IMR-90 (cell line): ENCODE measurements at regions not wholly inside any gene's neighbourhood (a gene's known extent, or its start where the extent isn't known, plus 50 kb on each side); places are given as distances from the start of the nearest gene placed in this dataset.

Experiments
- ATAC-seq: fragments of 200-7000 bp; cut with Tn5 transposase; 2 replicates; pipeline ENCODE4 v1.9.1; 2020; ENCODE audit warnings: low read depth, mild to moderate bottlenecking, moderate library complexity
- BruUV-seq: library from RNA; stranded (reverse); fragments of 400-500 nt; replicated peaks from 2 replicates; lab custom pipeline; 2021; lab: Mats Ljungman, UMichigan
- CTCF ChIA-PET: fragments of 300-600 bp; formaldehyde crosslinking; extraction: SDS; loops from one replicate; lab custom pipeline; 2021; ENCODE audit warnings: antibody characterized with exemption; lab: Yijun Ruan, JAX
- POLR2A ChIA-PET: fragments of 300-600 bp; sonication (Branson Sonifier 250); formaldehyde crosslinking; loops from one replicate; lab custom pipeline; 2022; ENCODE audit warnings: antibody characterized with exemption; ENCODE audit not compliant: unreplicated experiment; lab: Charles Lee
- DNase-seq: peaks from one replicate; pipeline ENCODE4 v3.0.0; 2013
- H2AFZ ChIP-seq: replicated peaks from 2 replicates; pipeline ENCODE3; 2013; ENCODE audit warnings: low read length, mild to moderate bottlenecking; ENCODE audit not compliant: poor library complexity
- H2AK5ac ChIP-seq: 2 replicates; pipeline ENCODE4 v1.6.1; 2013; ENCODE audit warnings: low read depth, low read length, inconsistent platforms
- H2AK9ac ChIP-seq: replicated peaks from 2 replicates; pipeline ENCODE3; 2013; ENCODE audit warnings: mild to moderate bottlenecking, low read depth, low read length, moderate library complexity; ENCODE audit not compliant: poor library complexity
- H2BK120ac ChIP-seq: 2 replicates; pipeline ENCODE4 v1.6.1; 2013; ENCODE audit warnings: low read depth, low read length, inconsistent platforms
- H2BK15ac ChIP-seq: 3 replicates; pipeline ENCODE4 v1.6.1; 2013; ENCODE audit warnings: low read depth, low read length, inconsistent platforms
- H2BK20ac ChIP-seq: 2 replicates; pipeline ENCODE4 v1.6.1; 2013; ENCODE audit warnings: low read depth, mild to moderate bottlenecking, inconsistent platforms, low read length, moderate library complexity
- H2BK5ac ChIP-seq: 2 replicates; pipeline ENCODE4 v1.6.1; 2013; ENCODE audit warnings: mild to moderate bottlenecking, low read depth, low read length, inconsistent platforms; ENCODE audit not compliant: poor library complexity, severe bottlenecking
- H3K14ac ChIP-seq: replicated peaks from 2 replicates; pipeline ENCODE4 v1.6.1; 2013; ENCODE audit warnings: low read depth, low read length, inconsistent platforms
- H3K18ac ChIP-seq: 2 replicates; pipeline ENCODE4 v1.6.1; 2013; ENCODE audit warnings: low read depth, low read length, control low read depth
- H3K23ac ChIP-seq: 2 replicates; pipeline ENCODE4 v1.6.1; 2013; ENCODE audit warnings: low read depth, low read length, inconsistent platforms
- H3K27ac ChIP-seq: 2 replicates; pipeline ENCODE4 v1.5.1; 2013; ENCODE audit warnings: mild to moderate bottlenecking, control low read depth, low read length; ENCODE audit not compliant: insufficient read depth
- H3K27me3 ChIP-seq: 2 replicates; pipeline ENCODE4 v1.6.1; 2013; ENCODE audit warnings: low read length; ENCODE audit not compliant: control insufficient read depth, insufficient read depth
- H3K36me3 ChIP-seq: 2 replicates; pipeline ENCODE4 v1.6.1; 2013; ENCODE audit warnings: low read length, mixed read lengths; ENCODE audit not compliant: control insufficient read depth, insufficient read depth
- H3K4ac ChIP-seq: 2 replicates; pipeline ENCODE4 v1.6.1; 2013; ENCODE audit warnings: low read depth, low read length, inconsistent platforms
- H3K4me1 ChIP-seq: 2 replicates; pipeline ENCODE4 v1.6.1; 2013; ENCODE audit warnings: low read length, mixed read lengths; ENCODE audit not compliant: control insufficient read depth, insufficient read depth
- H3K4me2 ChIP-seq: 2 replicates; pipeline ENCODE4 v1.6.1; 2013; ENCODE audit warnings: low read depth, mild to moderate bottlenecking, control low read depth, low read length, moderate library complexity
- H3K4me3 ChIP-seq: 2 replicates; pipeline ENCODE4 v1.5.1; 2013; ENCODE audit warnings: low read depth, mild to moderate bottlenecking, control low read depth, low read length, moderate library complexity; ENCODE audit not compliant: insufficient read depth
- H3K56ac ChIP-seq: 2 replicates; pipeline ENCODE4 v1.6.1; 2013; ENCODE audit warnings: low read length, inconsistent platforms; ENCODE audit not compliant: insufficient read depth; ENCODE audit errors: extremely low read depth
- H3K79me1 ChIP-seq, 2 experiments: 2 replicates each; pipeline ENCODE4 v1.6.1; 2013; ENCODE audit warnings: low read length in 2 of 2, inconsistent platforms in 1 of 2, low read depth in 1 of 2
- H3K9ac ChIP-seq: 2 replicates; pipeline ENCODE4 v1.6.1; 2013; ENCODE audit warnings: low read depth, low read length, control low read depth
- H3K9me1 ChIP-seq: 2 replicates; pipeline ENCODE4 v1.6.1; 2013; ENCODE audit warnings: low read length, inconsistent platforms; ENCODE audit not compliant: insufficient read depth
- H3K9me3 ChIP-seq: 2 replicates; pipeline ENCODE4 v1.6.1; 2013; ENCODE audit warnings: low read length; ENCODE audit not compliant: control insufficient read depth, insufficient read depth
- H4K20me1 ChIP-seq: 2 replicates; pipeline ENCODE4 v1.6.1; 2013; ENCODE audit warnings: low read length, inconsistent platforms; ENCODE audit not compliant: insufficient read depth
- H4K5ac ChIP-seq: 2 replicates; pipeline ENCODE4 v1.6.1; 2013; ENCODE audit warnings: mild to moderate bottlenecking, low read depth, low read length, control low read depth
- H4K8ac ChIP-seq, 2 experiments: 2 replicates each; pipeline ENCODE4 v1.6.1; 2013; ENCODE audit warnings: low read depth in 2 of 2, low read length in 2 of 2, control low read depth in 1 of 2, inconsistent platforms in 1 of 2
- H4K91ac ChIP-seq: 2 replicates; pipeline ENCODE4 v1.6.1; 2013; ENCODE audit warnings: low read depth, low read length, inconsistent platforms; ENCODE audit not compliant: insufficient read depth
- BHLHE40 ChIP-seq: fragments of 150-350 bp; IDR thresholded peaks from 2 replicates; pipeline ENCODE4 v1.6.1; 2016; ENCODE audit warnings: mild to moderate bottlenecking, low read depth, low read length
- CEBPB ChIP-seq: IDR thresholded peaks from 2 replicates; pipeline ENCODE4 v1.6.1; 2012; ENCODE audit warnings: low read depth, low read length, improper control_type of control experiment
- CHD1 ChIP-seq: IDR thresholded peaks from 2 replicates; pipeline ENCODE4 v1.6.1; 2012; ENCODE audit warnings: low read depth, low read length, improper control_type of control experiment
- CTCF ChIP-seq: conservative IDR thresholded peaks from 2 replicates; pipeline ENCODE4 v1.5.1; 2012; ENCODE audit warnings: mild to moderate bottlenecking, low read depth, low read length, improper control_type of control experiment
- FOS ChIP-seq: fragments of 150-350 bp; IDR thresholded peaks from 2 replicates; pipeline ENCODE4 v1.6.1; 2016; ENCODE audit warnings: low read depth, low read length
- MAFK ChIP-seq: IDR thresholded peaks from 2 replicates; pipeline ENCODE4 v1.6.1; 2012; ENCODE audit warnings: low read depth, low read length, improper control_type of control experiment
- MAZ ChIP-seq: IDR thresholded peaks from 2 replicates; pipeline ENCODE4 v1.6.1; 2012; ENCODE audit warnings: low read depth, mild to moderate bottlenecking, low read length, improper control_type of control experiment, moderate library complexity, borderline replicate concordance
- MXI1 ChIP-seq: IDR thresholded peaks from 2 replicates; pipeline ENCODE4 v1.6.1; 2012; ENCODE audit warnings: low read depth, mild to moderate bottlenecking, low read length, moderate library complexity, borderline replicate concordance
- NFE2L2 ChIP-seq: fragments of 150-350 bp; IDR thresholded peaks from 2 replicates; pipeline ENCODE4 v1.6.1; 2016; ENCODE audit warnings: low read depth, mild to moderate bottlenecking, low read length
- POLR2A ChIP-seq: IDR thresholded peaks from 2 replicates; pipeline ENCODE4 v1.6.1; 2012; ENCODE audit warnings: mild to moderate bottlenecking, low read depth, low read length
- RAD21 ChIP-seq: IDR thresholded peaks from 2 replicates; pipeline ENCODE4 v1.6.1; 2012; ENCODE audit warnings: low read length, improper control_type of control experiment
- RCOR1 ChIP-seq: IDR thresholded peaks from 2 replicates; pipeline ENCODE4 v1.6.1; 2012; ENCODE audit warnings: mild to moderate bottlenecking, low read length, improper control_type of control experiment; ENCODE audit not compliant: insufficient replicate concordance
- RFX5 ChIP-seq: IDR thresholded peaks from 2 replicates; pipeline ENCODE4 v1.8.0; 2012; ENCODE audit warnings: low read depth, mild to moderate bottlenecking, low read length, moderate library complexity
- SMC3 ChIP-seq: fragments of 150-350 bp; IDR thresholded peaks from 2 replicates; pipeline ENCODE4 v1.6.1; 2016; ENCODE audit warnings: low read depth, mild to moderate bottlenecking, antibody characterized with exemption, low read length, moderate library complexity
- WGBS, 2 experiments: methylation state at CpG; one replicate each; pipeline versions ENCODE4 v1.1.5 to v1.1.7; 2013; ENCODE audit warnings: missing lambda C conversion rate in 2 of 2; ENCODE audit not compliant: insufficient read length in 1 of 2; ENCODE audit errors: extremely low coverage in 2 of 2; 5-methylcytosine and 5-hydroxymethylcytosine counted together
- dilution Hi-C: fragments of 300-500 bp; cut with HindIII; formaldehyde crosslinking; loops from one replicate; pipeline ENCODE4 v1.14.3; 2018; ENCODE audit warnings: low sequenced_read_pairs; ENCODE audit not compliant: unreplicated experiment
- in situ Hi-C: fragments of 300-500 bp; cut with MboI; formaldehyde crosslinking; loops from 3 replicates; pipeline ENCODE4 v1.14.3; 2019; ENCODE audit warnings: low sequenced_read_pairs, inconsistent platforms, mixed read lengths
- intact Hi-C: fragments of 100-400 bp; cut with micrococcal nuclease; formaldehyde crosslinking; loops from 2 replicates; pipeline ENCODE4 v1.10.0; 2022
- TF ChIP-seq, protein P1 (sequence below): fragments of 150-350 bp; IDR thresholded peaks from 2 replicates; pipeline ENCODE4 v1.6.1; 2016; ENCODE audit warnings: low read depth, mild to moderate bottlenecking, low read length, moderate library complexity, borderline replicate concordance
- TF ChIP-seq, protein P2 (sequence below): fragments of 150-350 bp; IDR thresholded peaks from 2 replicates; pipeline ENCODE4 v1.6.1; 2017; ENCODE audit warnings: mild to moderate bottlenecking, antibody characterized with exemption, low read length, low read depth

DNA sequence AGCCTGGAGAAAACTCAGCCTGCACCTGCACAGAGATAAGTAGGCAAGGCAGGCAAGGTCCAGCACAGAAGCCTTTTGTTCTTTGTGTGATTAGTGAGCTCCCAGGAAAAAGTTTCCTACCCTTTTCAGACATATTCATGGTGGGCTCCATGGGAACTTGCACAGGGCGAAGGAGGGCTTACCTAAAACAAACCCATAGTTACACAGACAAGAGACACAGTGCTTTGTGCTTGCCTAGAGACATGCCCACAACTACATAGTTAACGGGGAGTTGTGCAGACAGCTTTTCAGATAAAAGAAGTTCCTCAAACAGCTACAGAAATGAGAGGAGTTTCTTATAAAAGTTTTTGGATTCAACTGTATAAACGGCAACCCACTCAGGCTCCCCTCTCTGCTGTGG, 180.5 kb downstream of the GLUD2 start:
- H3K18ac ChIP-seq: no peak overlapping the region
- no peak overlapping the region for H2BK15ac ChIP-seq
- H3K79me1 ChIP-seq: no peaks in the 10 kb centered on the region
- ATAC-seq: no peak
- intact Hi-C loops: no loop called here
- H3K56ac ChIP-seq: no peak overlapping the region
- no peak overlapping the region for H4K91ac ChIP-seq
- no peak overlapping the region for H2AFZ ChIP-seq
- H3K9ac ChIP-seq: no peak overlapping the region
- no peaks in the 10 kb centered on the region for H3K4me1 ChIP-seq
- H3K9me3 ChIP-seq: peaks cover 6% of the 10 kb centered on the region; the same call in 1 of the 2 replicates
- no peak overlapping the region for H2BK20ac ChIP-seq
- no peak overlapping the region for H4K8ac ChIP-seq
- no peaks in the 10 kb centered on the region for H3K27me3 ChIP-seq
- no peak overlapping the region for H3K4me3 ChIP-seq
- H4K5ac ChIP-seq: no peak overlapping the region
- TF ChIP-seq CEBPB: no peak
- TF ChIP-seq MAZ: no peak
- no peak for TF ChIP-seq NFE2L2
- TF ChIP-seq CHD1: no peak
- TF ChIP-seq MXI1: no peak
- no peak for TF ChIP-seq RFX5
- no peak for TF ChIP-seq RAD21
- no peak for TF ChIP-seq CTCF
- TF ChIP-seq BHLHE40: no peak
- TF ChIP-seq MAFK: no peak
- no peak for TF ChIP-seq FOS
- TF ChIP-seq, protein P1, sequence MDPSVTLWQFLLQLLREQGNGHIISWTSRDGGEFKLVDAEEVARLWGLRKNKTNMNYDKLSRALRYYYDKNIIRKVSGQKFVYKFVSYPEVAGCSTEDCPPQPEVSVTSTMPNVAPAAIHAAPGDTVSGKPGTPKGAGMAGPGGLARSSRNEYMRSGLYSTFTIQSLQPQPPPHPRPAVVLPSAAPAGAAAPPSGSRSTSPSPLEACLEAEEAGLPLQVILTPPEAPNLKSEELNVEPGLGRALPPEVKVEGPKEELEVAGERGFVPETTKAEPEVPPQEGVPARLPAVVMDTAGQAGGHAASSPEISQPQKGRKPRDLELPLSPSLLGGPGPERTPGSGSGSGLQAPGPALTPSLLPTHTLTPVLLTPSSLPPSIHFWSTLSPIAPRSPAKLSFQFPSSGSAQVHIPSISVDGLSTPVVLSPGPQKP: no peak
- TF ChIP-seq, protein P2, sequence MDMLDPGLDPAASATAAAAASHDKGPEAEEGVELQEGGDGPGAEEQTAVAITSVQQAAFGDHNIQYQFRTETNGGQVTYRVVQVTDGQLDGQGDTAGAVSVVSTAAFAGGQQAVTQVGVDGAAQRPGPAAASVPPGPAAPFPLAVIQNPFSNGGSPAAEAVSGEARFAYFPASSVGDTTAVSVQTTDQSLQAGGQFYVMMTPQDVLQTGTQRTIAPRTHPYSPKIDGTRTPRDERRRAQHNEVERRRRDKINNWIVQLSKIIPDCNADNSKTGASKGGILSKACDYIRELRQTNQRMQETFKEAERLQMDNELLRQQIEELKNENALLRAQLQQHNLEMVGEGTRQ: no peak
- TF ChIP-seq POLR2A: no peak
- TF ChIP-seq RCOR1: no peak
- TF ChIP-seq SMC3: no peak
- no peak overlapping the region for H3K4ac ChIP-seq
- CTCF ChIA-PET: interaction anchor here (0.6 kb wide), 1 partner anchor 851 kb away, joined by 3 read pairs; no protein-coding TSS in a partner anchor
- WGBS, 2 experiments: no CpG with 5 or more reads among the region's 3 CpGs
- POLR2A ChIA-PET: no interaction called here
- DNase-seq: no peak
- no peaks in the 10 kb centered on the region for H4K20me1 ChIP-seq
- H3K36me3 ChIP-seq: no peaks in the 10 kb centered on the region
- H2BK5ac ChIP-seq: no peak overlapping the region
- H2BK120ac ChIP-seq: no peak overlapping the region
- no peak overlapping the region for H3K27ac ChIP-seq
- no peak overlapping the region for H2AK5ac ChIP-seq
- no TSS peak for BruUV-seq
- no peak overlapping the region for H2AK9ac ChIP-seq
- H3K9me1 ChIP-seq: no peaks in the 10 kb centered on the region
- H3K14ac ChIP-seq: no peak overlapping the region
- no peak overlapping the region for H3K23ac ChIP-seq
- dilution Hi-C loops: no loop called here
- H3K4me2 ChIP-seq: no peak overlapping the region
- in situ Hi-C loops: no loop called here
